ENCODE measurements at regions not wholly inside any gene's neighbourhood (a gene's known extent, or its start where the extent isn't known, plus 50 kb on each side); places are given as distances from the start of the nearest gene placed in this dataset.

DNA sequence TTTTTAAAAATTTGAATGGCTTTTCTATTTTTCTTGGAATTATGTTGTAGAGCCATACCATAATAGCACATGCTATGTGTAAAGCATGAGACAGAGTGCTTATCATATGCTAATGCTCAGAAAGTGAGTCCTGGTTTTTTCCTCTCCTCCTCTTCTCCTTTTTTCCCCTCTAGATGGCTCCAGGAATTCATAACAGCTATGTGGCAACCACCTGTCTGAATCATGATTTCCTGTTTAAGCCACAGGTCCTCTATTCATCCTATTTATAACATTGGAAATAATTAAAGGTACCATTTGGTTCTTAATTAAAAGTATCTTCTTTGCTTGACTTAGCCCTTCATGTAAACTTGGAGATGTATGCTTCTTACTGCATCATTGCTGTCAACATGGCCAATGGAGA, 260.0 kb upstream of the MAP3K7 start:
- no peak for TF ChIP-seq GATA2 (IDR thresholded peaks at IDR 0.05; ENCODE audit: low read depth, low read length)
- TF ChIP-seq GATA3 (IDR thresholded peaks at IDR 0.05; ENCODE audit: low read depth, low read length), result no peak
